Esophagus (tissue), 2 donors: ENCODE measurements at regions not wholly inside any gene's neighbourhood (a gene's known extent, or its start where the extent isn't known, plus 50 kb on each side); places are given as distances from the start of the nearest gene placed in this dataset.
"Not testable (repeated sequence)": the region's sequence is repeated elsewhere in the genome, so short reads cannot be mapped to it uniquely, and the experiment has no call there.

ENCODE experiments used
- H3K27ac ChIP-seq, 2 donors: one replicate each; pipeline ENCODE4 v1.5.1; 2013; ENCODE audit warnings: low read depth in 2 of 2, mild to moderate bottlenecking in 2 of 2, inconsistent platforms in 1 of 2, low read length in 1 of 2, moderate library complexity in 1 of 2
- H3K27me3 ChIP-seq, 2 donors: one replicate each; pipeline ENCODE4 v1.6.1; 2013; ENCODE audit warnings: low read length in 2 of 2, control low read depth in 1 of 2, mild to moderate bottlenecking in 1 of 2; ENCODE audit not compliant: insufficient read depth in 2 of 2, control insufficient read depth in 1 of 2
- H3K36me3 ChIP-seq, 2 donors: one replicate each; pipeline ENCODE4 v1.6.1; 2013; ENCODE audit warnings: low read length in 1 of 2; ENCODE audit not compliant: control insufficient read depth in 2 of 2, insufficient read depth in 2 of 2
- H3K4me1 ChIP-seq, 2 donors: one replicate each; pipeline ENCODE4 v1.6.1; 2013; ENCODE audit warnings: low read length in 1 of 2; ENCODE audit not compliant: control insufficient read depth in 2 of 2, insufficient read depth in 2 of 2
- H3K4me3 ChIP-seq, 2 donors: one replicate each; pipeline ENCODE4 v1.5.1; 2013; ENCODE audit warnings: low read length in 2 of 2, mild to moderate bottlenecking in 2 of 2, low read depth in 1 of 2, moderate library complexity in 1 of 2
- H3K9me3 ChIP-seq, 2 donors: one replicate each; pipeline ENCODE4 v1.6.1; 2013; ENCODE audit warnings: mild to moderate bottlenecking in 2 of 2, low read depth in 1 of 2, low read length in 1 of 2, moderate library complexity in 1 of 2; ENCODE audit not compliant: control insufficient read depth in 2 of 2, insufficient read depth in 1 of 2
- WGBS, 2 donors: extraction: QIAGEN DNeasy Blood & Tissue Kit; methylation state at CpG; one replicate each; pipeline ENCODE4 v1.1.7; 2013; 5-methylcytosine and 5-hydroxymethylcytosine counted together
- donor health status: healthy with polysubstance abuse.
- donor health status: Bipolar disorder and iron deficiency.

- Histone ChIP-seq H3K27me3 (no peaks in the 10 kb centered on the region), H3K27ac (no peak overlapping the region), H3K4me1 (no peaks in the 10 kb centered on the region), H3K36me3 (no peaks in the 10 kb centered on the region), H3K4me3 (no peak overlapping the region), H3K9me3 (no peaks in the 10 kb centered on the region)
- 77 to 88% methylated on average over 1 of the region's 1 CpG for WGBS, 2 donors
These were observed 213.8 kb upstream of the PROX1 start for GRCh38 chr1:213773975-213774374.

DNA sequence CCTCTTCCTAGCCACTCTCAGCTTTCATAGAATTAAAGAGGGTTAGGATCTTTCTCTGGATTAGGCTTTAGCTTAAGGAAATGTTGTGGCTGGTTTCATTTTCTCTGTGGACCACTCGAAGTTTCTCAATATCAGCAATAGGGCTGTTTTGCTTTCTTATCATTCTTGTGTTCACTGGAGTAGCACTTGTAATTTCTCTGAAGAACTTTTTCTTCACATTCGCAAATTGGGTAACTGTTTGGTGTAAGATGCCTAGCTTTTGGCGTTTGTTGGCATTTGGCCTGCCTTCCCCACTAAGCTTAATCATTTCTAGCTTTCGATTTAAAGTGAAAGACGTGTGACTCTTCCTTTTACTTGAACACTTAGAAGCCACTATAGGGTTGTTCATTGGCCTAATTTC is 210.8 kb upstream of the PROX1 start:
- Histone ChIP-seq H3K9me3 (no peaks in the 10 kb centered on the region), H3K4me3 (no peak overlapping the region), H3K27me3 (no peaks in the 10 kb centered on the region), H3K4me1 (no peaks in the 10 kb centered on the region), H3K36me3 (no peaks in the 10 kb centered on the region), H3K27ac (no peak overlapping the region)
- WGBS, 2 donors = 80 to 82% methylated on average over 5 of the region's 5 CpGs

DNA sequence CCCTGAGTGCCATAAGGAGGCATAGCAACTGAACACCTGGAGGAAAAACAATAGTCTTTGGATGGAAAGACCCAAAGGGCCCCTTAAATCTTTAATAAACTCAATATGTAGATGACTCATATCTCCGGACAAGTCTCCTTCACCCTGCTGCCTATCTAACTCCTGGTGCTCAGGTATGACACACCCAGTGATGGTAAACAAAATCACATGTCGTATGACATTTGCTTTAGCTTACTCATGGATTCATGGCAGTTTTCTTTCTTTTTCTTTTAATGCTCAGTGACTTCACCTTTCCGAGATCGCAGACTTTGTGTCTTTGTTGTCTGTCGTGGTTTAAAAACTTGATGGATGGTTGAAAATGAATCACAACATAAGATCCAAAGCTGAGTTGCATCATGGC is 208.5 kb upstream of the PROX1 start:
- no peaks in the 10 kb centered on the region for H3K27me3 ChIP-seq
- 53 to 58% methylated on average over 5 of the region's 5 CpGs for WGBS, 2 donors
- no peaks in the 10 kb centered on the region for H3K4me1 ChIP-seq
- no peak overlapping the region for H3K27ac ChIP-seq
- no peaks in the 10 kb centered on the region for H3K36me3 ChIP-seq
- no peak overlapping the region for H3K4me3 ChIP-seq
- H3K9me3 ChIP-seq = no peaks in the 10 kb centered on the region

- no peaks in the 10 kb centered on the region for H3K4me1 ChIP-seq
- no peak overlapping the region for H3K4me3 ChIP-seq
- H3K9me3 ChIP-seq = no peaks in the 10 kb centered on the region
- H3K27ac ChIP-seq = no peak overlapping the region
- H3K27me3 ChIP-seq = no peaks in the 10 kb centered on the region
- no peaks in the 10 kb centered on the region for H3K36me3 ChIP-seq
- WGBS, 2 donors = 66 to 68% methylated on average over 20 of the region's 20 CpGs
These were observed 204.7 kb upstream of the PROX1 start for GRCh38 chr1:213782941-213783672.

DNA sequence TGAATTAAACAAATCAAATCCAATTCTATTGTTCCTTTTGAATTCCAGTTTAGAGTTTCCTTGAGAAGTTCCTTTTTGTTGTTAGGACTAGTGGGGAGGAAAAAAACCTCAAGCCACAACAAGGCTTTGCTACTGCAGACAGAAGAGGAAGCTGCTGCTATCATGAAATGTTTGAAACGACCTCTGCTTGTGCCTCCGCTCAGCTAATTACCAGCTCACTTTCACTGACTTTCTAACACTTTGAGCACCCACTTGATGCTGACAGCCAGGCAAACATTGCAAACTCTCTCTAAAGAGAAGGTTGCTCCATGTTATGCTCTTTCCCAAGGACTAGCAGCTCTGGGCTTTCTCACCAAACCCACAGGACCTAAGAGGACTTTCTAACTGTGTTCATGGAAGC is 203.9 kb upstream of the PROX1 start:
- 31 to 49% methylated on average over 2 of the region's 2 CpGs for WGBS, 2 donors
- Histone ChIP-seq H3K4me3 (no peak overlapping the region), H3K4me1 (no peaks in the 10 kb centered on the region), H3K9me3 (no peaks in the 10 kb centered on the region), H3K36me3 (no peaks in the 10 kb centered on the region), H3K27ac (no peak overlapping the region), H3K27me3 (no peaks in the 10 kb centered on the region)

DNA sequence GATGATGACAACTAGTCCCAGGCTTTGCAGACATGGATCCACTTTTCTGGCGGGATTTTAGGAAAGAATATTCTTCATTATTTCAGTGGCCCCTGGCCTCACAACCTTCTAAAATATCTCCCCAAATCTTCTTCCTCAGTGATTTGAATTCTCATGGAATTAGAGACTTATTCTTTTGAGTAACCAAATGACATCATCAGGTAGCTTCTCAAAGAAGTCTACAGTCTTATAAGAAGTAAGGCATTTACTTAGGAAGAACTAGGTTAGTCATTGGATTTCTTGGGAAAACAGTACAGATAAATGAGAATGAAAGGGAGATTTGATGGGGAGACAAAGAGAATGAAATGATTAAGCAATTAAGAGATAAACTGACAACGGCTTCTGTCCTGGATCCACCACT is 201.1 kb upstream of the PROX1 start:
- Histone ChIP-seq H3K4me1 (no peaks in the 10 kb centered on the region), H3K4me3 (no peak overlapping the region), H3K27me3 (no peaks in the 10 kb centered on the region), H3K36me3 (no peaks in the 10 kb centered on the region), H3K27ac (no peak overlapping the region), H3K9me3 (no peaks in the 10 kb centered on the region)
- WGBS, 2 donors = 88 to 92% methylated on average over 2 of the region's 2 CpGs

DNA sequence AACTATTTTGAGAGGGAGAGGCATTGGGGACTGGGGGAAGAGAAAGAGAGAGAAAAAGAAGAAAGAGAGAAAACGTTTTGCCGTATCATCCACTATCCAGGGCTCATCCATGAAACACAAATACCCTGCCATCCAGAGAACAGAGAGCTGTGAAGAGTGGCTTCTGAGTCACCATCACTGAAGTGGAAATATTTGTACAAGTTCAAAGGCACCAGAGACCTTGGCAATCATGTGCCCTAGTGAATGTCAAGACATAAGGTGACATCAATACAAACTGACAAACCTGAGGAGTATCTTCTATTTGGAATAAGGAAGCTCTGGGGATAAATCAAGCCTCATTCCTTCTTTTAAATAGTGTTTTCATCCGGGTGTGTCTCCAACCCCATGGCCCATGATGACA is 197.2 kb upstream of the PROX1 start:
- 72 to 73% methylated on average over 3 of the region's 3 CpGs for WGBS, 2 donors
- Histone ChIP-seq H3K4me1 (no peaks in the 10 kb centered on the region), H3K36me3 (no peaks in the 10 kb centered on the region), H3K27me3 (peaks cover 0 to 4% of the 10 kb centered on the region in 2 donors), H3K27ac (no peak overlapping the region), H3K9me3 (no peaks in the 10 kb centered on the region), H3K4me3 (no peak overlapping the region)

- no peak overlapping the region for H3K27ac ChIP-seq
- WGBS, 2 donors = 57 to 59% methylated on average over 13 of the region's 13 CpGs
- H3K27me3 ChIP-seq = peaks cover 0 to 4% of the 10 kb centered on the region in 2 donors
- no peaks in the 10 kb centered on the region for H3K36me3 ChIP-seq
- no peaks in the 10 kb centered on the region for H3K9me3 ChIP-seq
- H3K4me3 ChIP-seq = no peak overlapping the region
- no peaks in the 10 kb centered on the region for H3K4me1 ChIP-seq
These were observed 194.2 kb upstream of the PROX1 start for GRCh38 chr1:213793482-213794067.

GRCh38 chr1:213796525-213796924 is 191.2 kb upstream of the PROX1 start:
- Histone ChIP-seq H3K27ac (no peak overlapping the region), H3K4me1 (no peaks in the 10 kb centered on the region), H3K9me3 (no peaks in the 10 kb centered on the region), H3K27me3 (peaks cover 0 to 4% of the 10 kb centered on the region in 2 donors), H3K36me3 (no peaks in the 10 kb centered on the region), H3K4me3 (no peak overlapping the region)
- 68 to 73% methylated on average over 8 of the region's 8 CpGs for WGBS, 2 donors

- H3K4me1 ChIP-seq, H3K4me3 ChIP-seq, H3K36me3 ChIP-seq, H3K9me3 ChIP-seq, H3K27ac ChIP-seq, H3K27me3 ChIP-seq: not testable (repeated sequence)
- WGBS, 2 donors = 87 to 94% methylated on average over 6 to 7 of the region's 7 CpGs
These were observed 179.5 kb upstream of the PROX1 start for GRCh38 chr1:213808288-213808687.
